ENCODE measurements at regions not wholly inside any gene's neighbourhood (a gene's known extent, or its start where the extent isn't known, plus 50 kb on each side); places are given as distances from the start of the nearest gene placed in this dataset.

DNA sequence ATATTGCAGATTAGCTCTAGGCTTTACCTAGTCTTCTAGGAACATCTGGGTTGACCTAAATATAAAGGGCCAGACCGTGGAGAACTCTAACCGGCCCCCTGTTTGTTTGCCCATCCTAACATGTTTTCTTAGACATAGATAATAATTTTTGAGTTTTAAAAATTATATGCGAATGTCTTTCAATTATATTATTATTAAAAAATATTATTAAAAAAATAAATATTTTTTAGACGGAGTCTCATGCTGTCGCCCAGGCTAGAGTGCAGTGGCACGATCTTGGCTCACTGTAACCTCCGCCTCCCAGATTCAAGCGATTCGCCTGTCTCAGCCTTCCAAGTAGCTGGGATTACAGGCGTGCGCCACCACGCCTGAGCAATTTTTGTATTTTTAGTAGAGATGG is 318.5 kb downstream of the INHBA start:
- DNase-seq (ENCODE audit: low read depth in 4 of 4, low spot score in 2 of 4): no peak

DNA sequence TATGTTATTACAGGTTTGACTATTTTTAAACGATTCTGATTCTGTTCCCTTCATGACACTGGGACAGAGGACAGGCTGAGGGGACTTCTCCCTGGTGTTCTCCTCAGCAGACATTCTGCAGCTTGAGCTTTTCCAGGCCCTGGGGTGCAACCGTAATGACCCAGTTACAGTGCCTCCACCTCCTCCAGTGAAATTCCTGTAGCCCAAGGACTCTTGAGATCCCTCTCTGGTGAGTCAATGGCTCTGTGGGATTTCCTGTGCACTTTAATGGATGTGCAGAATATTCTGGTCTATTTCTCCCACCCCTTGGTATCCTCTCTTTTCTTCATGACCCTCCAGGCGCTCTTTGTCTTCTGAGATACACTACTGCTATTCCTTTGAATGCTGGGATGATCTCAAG is 319.3 kb downstream of the INHBA start:
- DNase-seq (ENCODE audit: low read depth in 4 of 4, low spot score in 2 of 4): no peak

GRCh38 chr7:41378156-41378555 is 324.7 kb downstream of the INHBA start:
- DNase-seq (ENCODE audit: low read depth in 4 of 4, low spot score in 2 of 4): no peak

DNA sequence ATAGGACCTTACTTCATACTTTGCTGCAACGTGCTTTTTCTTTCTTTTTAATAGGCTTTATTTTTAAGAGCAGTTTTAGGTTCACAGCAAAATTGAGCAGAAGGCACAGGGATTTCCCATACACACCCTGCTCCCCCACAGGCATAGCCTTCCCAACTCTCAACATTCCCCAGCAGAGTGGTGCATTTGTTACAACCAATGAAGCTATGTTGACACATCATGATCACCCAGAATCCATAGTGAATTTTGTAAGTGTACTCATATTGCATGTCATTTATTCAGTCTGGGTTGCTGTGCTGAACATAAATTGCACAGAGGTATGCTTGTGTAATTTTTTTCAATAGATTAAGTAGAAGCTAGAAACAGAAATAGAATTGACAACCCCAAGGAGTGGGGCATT is 327.3 kb downstream of the INHBA start:
- no peak for DNase-seq (ENCODE audit: low read depth in 4 of 4, low spot score in 2 of 4)

GRCh38 chr7:41374150-41374848 is 328.6 kb downstream of the INHBA start:
- no peak for DNase-seq (ENCODE audit: low read depth in 4 of 4, low spot score in 2 of 4)

- no peak for DNase-seq (ENCODE audit: low read depth in 4 of 4, low spot score in 2 of 4)
Measured at GRCh38 chr7:41367967-41368882, 334.7 kb downstream of the INHBA start.

- DNase-seq (ENCODE audit: low read depth in 4 of 4, low spot score in 2 of 4): no peak
Measured at GRCh38 chr7:41351091-41351490, 351.8 kb downstream of the INHBA start.

DNA sequence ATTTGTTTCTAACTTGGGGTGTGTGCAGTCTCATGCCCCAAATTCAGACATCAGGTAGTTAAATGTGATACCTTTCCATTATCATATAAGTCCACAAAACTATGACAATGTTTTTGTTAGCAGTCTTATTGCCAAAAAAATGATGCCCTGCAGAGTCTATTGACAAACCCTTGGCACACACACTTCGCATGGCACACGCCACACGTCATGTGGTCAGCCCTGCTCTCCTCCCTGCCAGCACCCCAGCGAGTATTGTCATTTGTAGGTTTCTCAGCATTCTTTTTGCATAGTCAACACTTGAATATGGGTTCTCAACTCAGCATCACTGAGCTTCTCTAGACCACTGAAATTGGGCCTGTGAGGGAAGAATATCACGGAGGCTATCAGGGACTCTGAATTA is 356.0 kb downstream of the INHBA start:
- DNase-seq (ENCODE audit: low read depth in 4 of 4, low spot score in 2 of 4): no peak

- no peak for DNase-seq (ENCODE audit: low read depth in 4 of 4, low spot score in 2 of 4)
Measured at GRCh38 chr7:41339913-41340676, 362.8 kb downstream of the INHBA start.

GRCh38 chr7:41336981-41337380 is 365.9 kb downstream of the INHBA start:
- DNase-seq (ENCODE audit: low read depth in 4 of 4, low spot score in 2 of 4): no peak

GRCh38 chr7:41336455-41336952 is 366.4 kb downstream of the INHBA start:
- DNase-seq (ENCODE audit: low read depth in 4 of 4, low spot score in 2 of 4): no peak

GRCh38 chr7:41334071-41334862 is 368.6 kb downstream of the INHBA start:
- no peak for DNase-seq (ENCODE audit: low read depth in 4 of 4, low spot score in 2 of 4)

GRCh38 chr7:41333511-41333910 is 369.4 kb downstream of the INHBA start:
- DNase-seq (ENCODE audit: low read depth in 4 of 4, low spot score in 2 of 4): no peak

GRCh38 chr7:41331194-41331593 is 371.7 kb downstream of the INHBA start:
- DNase-seq (ENCODE audit: low read depth in 4 of 4, low spot score in 2 of 4): no peak

DNA sequence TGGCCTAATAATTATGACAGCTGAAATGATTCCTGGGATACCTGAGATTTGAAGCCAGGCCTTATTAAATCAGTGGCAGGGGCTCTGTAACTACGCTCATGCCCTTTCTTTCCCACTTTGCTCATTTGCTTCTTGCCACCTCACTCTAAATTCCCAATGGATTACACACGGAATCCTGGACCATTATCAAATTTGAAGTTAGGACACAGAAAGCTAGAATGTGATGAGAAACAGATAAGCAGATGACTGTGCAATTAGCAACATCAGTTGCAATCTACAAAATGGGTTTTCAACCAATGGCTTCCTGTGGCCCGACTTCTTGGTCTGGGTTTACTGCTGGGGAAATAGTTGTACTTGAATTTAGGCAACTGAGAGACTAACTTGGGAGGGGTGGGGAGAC is 374.3 kb downstream of the INHBA start:
- no peak for DNase-seq (ENCODE audit: low read depth in 4 of 4, low spot score in 2 of 4)

DNA sequence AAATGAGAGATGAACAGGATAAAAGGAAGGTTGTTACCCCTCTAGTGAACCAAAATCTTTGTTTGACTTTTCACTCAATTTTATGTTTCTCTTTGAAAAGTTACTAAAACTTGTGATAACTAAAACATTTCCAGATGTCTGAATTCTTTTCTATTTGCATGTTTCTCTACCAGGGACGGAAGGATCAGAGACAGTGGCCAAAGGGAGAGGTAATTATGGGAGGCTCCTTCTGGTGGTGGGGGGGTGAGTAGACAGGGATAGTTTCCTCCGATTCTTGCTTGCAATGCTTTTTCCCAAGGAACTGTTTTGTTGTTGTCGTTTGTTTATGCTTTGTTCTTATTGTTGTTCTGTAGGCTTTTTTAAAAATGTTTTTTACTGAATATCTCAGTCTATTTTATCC is 374.8 kb downstream of the INHBA start:
- DNase-seq (ENCODE audit: low read depth in 4 of 4, low spot score in 2 of 4): no peak

GRCh38 chr7:41326616-41327015 is 376.3 kb downstream of the INHBA start:
- DNase-seq (ENCODE audit: low read depth in 4 of 4, low spot score in 2 of 4): no peak

- no peak for DNase-seq (ENCODE audit: low read depth in 4 of 4, low spot score in 2 of 4)
Measured at GRCh38 chr7:41323806-41324205, 379.1 kb downstream of the INHBA start.

- no peak for DNase-seq (ENCODE audit: low read depth in 4 of 4, low spot score in 2 of 4)
Measured at GRCh38 chr7:41319581-41319980, 383.3 kb downstream of the INHBA start.

GRCh38 chr7:41316410-41316809 is 386.5 kb downstream of the INHBA start:
- DNase-seq (ENCODE audit: low read depth in 4 of 4, low spot score in 2 of 4): no peak
